Colonic mucosa (tissue), 4 donors: ENCODE measurements at regions not wholly inside any gene's neighbourhood (a gene's known extent, or its start where the extent isn't known, plus 50 kb on each side); places are given as distances from the start of the nearest gene placed in this dataset.
"Not testable (repeated sequence)": the region's sequence is repeated elsewhere in the genome, so short reads cannot be mapped to it uniquely, and the experiment has no call there.

Experiments used
- DNase-seq: peaks from one replicate; pipeline ENCODE4 v3.0.0-alpha.2; 2020
- H3K27ac ChIP-seq: fragments of 200-600 bp; one replicate; pipeline ENCODE4 v1.8.0; 2021
- H3K27me3 ChIP-seq: fragments of 200-600 bp; one replicate; pipeline ENCODE4 v1.8.0; 2021
- H3K36me3 ChIP-seq: fragments of 200-600 bp; one replicate; pipeline ENCODE4 v1.8.0; 2021
- H3K4me1 ChIP-seq: fragments of 200-600 bp; one replicate; pipeline ENCODE4 v1.8.0; 2021; ENCODE audit warnings: mild to moderate bottlenecking
- H3K4me3 ChIP-seq: fragments of 200-600 bp; one replicate; pipeline ENCODE4 v1.8.0; 2021
- H3K9ac ChIP-seq, 2 donors: one replicate each; pipeline ENCODE4 v1.7.0; 2013; ENCODE audit warnings: control low read depth in 2 of 2, low read depth in 2 of 2, low read length in 2 of 2
- H3K9me3 ChIP-seq: fragments of 200-600 bp; one replicate; pipeline ENCODE4 v1.8.0; 2021
- CTCF ChIP-seq: fragments of 200-600 bp; IDR thresholded peaks from one replicate; pipeline ENCODE4 v1.8.0; 2022; ENCODE audit warnings: antibody characterized with exemption, mild to moderate bottlenecking
- intact Hi-C: fragments of 100-400 bp; cut with DNase I; formaldehyde crosslinking; loops from one replicate; pipeline ENCODE4 v1.14.1; 2022
- donor health status: healthy.
- donor health status: DM: no; HTN: no; CAD: no.
- donor health status: DM: no; HTN: no; CAD: no.

- no peak overlapping the region for H3K4me3 ChIP-seq
- no peaks in the 10 kb centered on the region for H3K36me3 ChIP-seq
- H3K27me3 ChIP-seq = no peaks in the 10 kb centered on the region
- H3K4me1 ChIP-seq = no peaks in the 10 kb centered on the region
- intact Hi-C loops = no loop called here
- no peak overlapping the region for H3K27ac ChIP-seq
- no peaks in the 10 kb centered on the region for H3K9me3 ChIP-seq
- DNase-seq = no peak
- TF ChIP-seq CTCF = no peak
- no peak overlapping the region for H3K9ac ChIP-seq
Measured at GRCh38 chr18:23317975-23318675, 135.0 kb upstream of the RIOK3 start.

- H3K36me3 ChIP-seq = no peaks in the 10 kb centered on the region
- no peaks in the 10 kb centered on the region for H3K27me3 ChIP-seq
- TF ChIP-seq CTCF = no peak
- H3K9me3 ChIP-seq = no peaks in the 10 kb centered on the region
- DNase-seq = no peak
- H3K9ac ChIP-seq = no peak overlapping the region
- no peaks in the 10 kb centered on the region for H3K4me1 ChIP-seq
- intact Hi-C loops = no loop called here
- H3K4me3 ChIP-seq = no peak overlapping the region
- no peak overlapping the region for H3K27ac ChIP-seq
Measured at GRCh38 chr18:23320709-23321236, 132.3 kb upstream of the RIOK3 start.

GRCh38 chr18:23321996-23322395, 131.1 kb upstream of the RIOK3 start:
- intact Hi-C loops = no loop called here
- Histone ChIP-seq H3K36me3 (no peaks in the 10 kb centered on the region), H3K4me1 (no peaks in the 10 kb centered on the region), H3K9me3 (no peaks in the 10 kb centered on the region), H3K4me3 (no peak overlapping the region), H3K27ac (no peak overlapping the region), H3K27me3 (no peaks in the 10 kb centered on the region), H3K9ac (no peak overlapping the region)
- no peak for TF ChIP-seq CTCF
- DNase-seq = no peak

- Histone ChIP-seq H3K9me3 (no peaks in the 10 kb centered on the region), H3K27ac (no peak overlapping the region), H3K9ac (no peak overlapping the region), H3K4me3 (no peak overlapping the region), H3K27me3 (no peaks in the 10 kb centered on the region), H3K36me3 (no peaks in the 10 kb centered on the region), H3K4me1 (no peaks in the 10 kb centered on the region)
- no peak for TF ChIP-seq CTCF
- DNase-seq = no peak
- intact Hi-C loops = no loop called here
Measured at GRCh38 chr18:23324056-23324811, 128.9 kb upstream of the RIOK3 start.

- Histone ChIP-seq H3K9ac (no peak overlapping the region), H3K27ac (no peak overlapping the region), H3K4me3 (no peak overlapping the region), H3K9me3 (no peaks in the 10 kb centered on the region), H3K36me3 (no peaks in the 10 kb centered on the region), H3K27me3 (no peaks in the 10 kb centered on the region), H3K4me1 (no peaks in the 10 kb centered on the region)
- TF ChIP-seq CTCF = no peak
- intact Hi-C loops = no loop called here
- no peak for DNase-seq
Measured at GRCh38 chr18:23324861-23325260, 128.2 kb upstream of the RIOK3 start.

GRCh38 chr18:23329671-23330070, 123.4 kb upstream of the RIOK3 start:
- not testable (repeated sequence) for H3K4me1 ChIP-seq, H3K4me3 ChIP-seq

More at GRCh38 chr18:23329671-23330070, 123.4 kb upstream of the RIOK3 start:
- H3K27ac ChIP-seq, DNase-seq, intact Hi-C loops, H3K36me3 ChIP-seq, H3K27me3 ChIP-seq, H3K9me3 ChIP-seq, H3K9ac ChIP-seq: not testable (repeated sequence)
